KG1 (cell line): ENCODE measurements at regions not wholly inside any gene's neighbourhood (a gene's known extent, or its start where the extent isn't known, plus 50 kb on each side); places are given as distances from the start of the nearest gene placed in this dataset.

ENCODE experiments used
- DNase-seq: peaks from one replicate; lab custom pipeline; 2025; lab: John Stamatoyannopoulos, UW

DNA sequence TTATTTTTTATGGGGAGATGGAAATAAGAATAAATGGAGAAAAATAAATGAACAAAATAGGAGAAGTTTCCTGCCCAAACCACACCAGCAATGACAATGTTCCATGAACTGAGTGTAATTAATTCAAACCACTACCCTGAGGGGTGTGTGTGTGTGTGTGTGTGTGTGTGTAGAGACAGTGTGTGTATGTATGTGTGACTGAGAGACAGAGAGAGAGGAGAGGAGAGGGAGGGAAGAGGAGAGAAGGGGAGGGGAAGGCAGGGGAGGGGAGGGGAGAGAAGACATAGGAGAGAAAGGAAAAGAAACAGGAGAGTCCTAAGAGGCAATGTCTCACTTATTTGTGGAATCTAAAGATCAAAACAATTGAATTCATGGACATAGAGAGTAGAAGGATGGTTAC is 65.0 kb upstream of the POU2AF1 start:
- DNase-seq: no peak

DNA sequence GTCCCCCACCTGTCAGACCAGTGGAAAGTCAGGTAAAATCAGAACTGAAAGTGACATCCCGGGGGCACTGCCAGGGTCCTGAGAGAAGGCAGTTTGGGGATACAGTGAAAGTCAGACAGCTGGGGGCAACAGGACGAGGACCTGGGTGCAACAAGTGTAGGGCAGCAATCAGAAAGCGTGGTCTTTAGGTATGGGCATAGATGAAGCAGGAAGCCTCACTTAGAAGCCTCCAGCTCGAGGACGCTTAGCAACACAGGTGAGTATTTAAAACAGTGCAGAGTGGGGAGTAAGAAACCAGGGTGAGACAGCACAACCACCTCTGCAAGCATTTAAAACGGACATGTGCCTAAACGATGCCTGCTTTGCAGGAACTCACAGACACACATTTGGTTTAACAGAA is 64.6 kb upstream of the POU2AF1 start:
- no peak for DNase-seq

DNA sequence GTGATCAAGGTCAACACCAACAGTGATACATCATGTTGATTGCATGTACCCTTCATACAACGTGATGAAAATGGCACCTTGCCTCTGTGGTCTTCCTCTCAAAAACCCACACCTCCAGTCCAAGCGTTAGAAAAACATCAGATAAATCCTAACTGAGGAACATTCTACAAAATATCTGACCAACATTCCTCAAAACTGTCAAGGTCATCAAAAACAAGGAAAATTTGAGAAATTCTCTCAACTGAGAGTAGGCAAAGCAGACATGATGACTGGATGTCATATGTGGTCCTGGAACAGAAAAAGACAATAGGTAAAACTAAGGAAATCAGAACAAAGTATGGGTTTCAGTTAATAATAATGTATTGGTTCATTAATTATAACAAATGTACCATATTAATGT is 64.0 kb upstream of the POU2AF1 start:
- DNase-seq: no peak

GRCh38 chr11:111441443-111441842 is 62.4 kb upstream of the POU2AF1 start:
- DNase-seq: no peak

DNA sequence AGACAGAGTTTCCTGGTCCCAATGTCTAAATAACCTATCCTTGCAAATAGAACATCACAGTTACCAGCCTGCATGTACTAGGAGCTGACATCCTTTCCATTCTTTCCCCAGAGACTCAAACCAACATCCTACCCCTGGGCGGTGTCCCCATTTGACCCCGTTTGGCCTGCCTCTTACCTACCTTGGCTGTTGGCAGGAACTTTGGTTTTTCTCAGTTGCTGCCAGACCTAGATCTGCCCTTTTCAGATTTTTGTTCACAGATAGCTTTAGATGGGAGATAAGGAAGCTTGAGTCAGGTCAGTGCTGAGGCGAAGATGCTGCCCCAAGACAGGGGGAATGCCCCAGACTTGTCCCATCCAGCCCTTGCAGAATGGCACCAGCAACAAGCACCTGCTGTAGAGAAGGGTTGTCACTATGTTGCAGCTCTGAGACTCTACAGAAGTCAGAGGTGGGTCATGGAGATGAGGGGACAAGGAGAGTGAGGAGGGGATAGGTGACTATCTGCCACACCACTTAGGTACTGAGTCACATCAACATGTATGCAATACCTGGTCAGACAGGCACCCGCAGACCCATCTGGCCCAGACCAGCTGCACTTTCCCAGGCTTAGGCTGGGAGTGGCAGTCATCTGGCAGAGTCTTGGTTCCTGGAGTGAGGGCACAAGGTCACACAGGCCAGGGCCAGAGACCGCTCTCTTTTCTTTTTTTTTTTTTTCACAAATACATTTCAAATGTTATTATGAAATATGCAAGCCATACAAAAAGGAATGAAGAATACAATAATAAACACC is 61.5 kb upstream of the POU2AF1 start:
- DNase-seq: no peak

DNA sequence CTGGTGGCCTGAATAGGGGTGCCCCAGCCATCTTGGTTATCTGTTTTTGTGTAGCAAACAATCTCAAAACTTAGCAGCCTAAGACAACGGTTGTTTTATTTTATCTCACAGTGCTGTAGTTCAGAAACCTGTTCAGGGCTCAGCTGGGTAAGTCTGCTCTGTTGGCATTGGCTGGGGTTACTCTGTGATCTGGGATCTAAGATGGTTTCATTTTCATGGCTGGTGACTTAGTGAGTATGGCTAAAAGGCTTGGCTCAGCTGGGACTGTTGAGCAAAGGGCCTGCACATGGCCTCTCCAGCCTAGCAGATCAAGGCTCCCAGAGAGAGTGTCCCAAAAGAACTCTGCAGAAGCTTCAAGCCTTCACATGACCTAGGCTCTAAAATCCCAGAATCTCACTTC is 60.8 kb upstream of the POU2AF1 start:
- DNase-seq: no peak

DNA sequence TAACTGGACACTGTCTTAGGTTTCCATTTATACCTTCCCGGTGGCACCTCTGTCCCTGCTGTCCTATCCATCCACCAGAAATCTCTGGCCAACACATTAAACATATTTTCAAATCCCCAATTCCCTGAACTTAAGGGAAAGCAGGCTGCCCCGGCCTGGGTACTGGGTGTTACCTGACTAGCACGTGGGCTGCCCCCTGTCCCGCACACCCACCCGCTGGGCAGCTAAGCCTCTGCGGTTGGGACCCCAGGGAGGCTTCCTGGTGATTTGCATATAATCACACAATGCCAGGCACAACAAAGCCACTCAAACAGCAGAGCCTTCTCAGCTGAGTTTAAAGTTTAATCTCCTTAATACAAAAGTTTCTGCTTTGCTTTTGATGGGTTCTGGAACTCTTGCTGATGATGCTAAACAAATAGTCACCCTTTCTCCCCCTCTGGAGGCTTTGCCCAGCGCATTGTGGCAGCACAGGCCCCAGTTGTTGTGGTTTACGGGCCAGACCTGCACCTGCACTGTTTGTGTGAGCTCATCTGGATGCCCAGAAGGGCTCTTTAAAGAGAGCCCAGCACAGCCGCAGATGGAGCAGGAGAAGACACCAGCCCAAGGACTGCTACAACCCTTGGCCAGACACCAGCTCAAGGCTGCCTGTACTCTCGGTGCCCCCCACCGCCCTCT is 59.9 kb upstream of the POU2AF1 start:
- DNase-seq: no peak

DNA sequence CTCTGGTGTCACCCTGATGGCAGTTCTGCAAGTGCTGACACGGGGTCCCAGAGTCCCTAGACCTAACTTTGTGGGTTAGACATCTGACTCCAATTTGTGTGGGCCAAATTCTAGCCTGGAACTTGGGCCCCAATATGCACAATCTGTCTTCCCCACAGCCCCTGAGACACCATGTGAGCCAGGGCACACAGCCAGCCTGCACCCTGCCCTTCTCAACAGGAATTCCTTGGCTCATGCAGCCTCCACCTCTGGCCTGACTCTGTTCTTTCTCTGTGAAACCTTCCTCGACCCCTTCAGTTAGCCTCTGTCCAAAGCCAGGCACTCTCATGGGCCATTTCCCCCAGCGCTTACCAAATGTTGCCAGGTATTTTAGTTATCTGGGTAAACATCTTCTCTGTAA is 59.1 kb upstream of the POU2AF1 start:
- no peak for DNase-seq

DNA sequence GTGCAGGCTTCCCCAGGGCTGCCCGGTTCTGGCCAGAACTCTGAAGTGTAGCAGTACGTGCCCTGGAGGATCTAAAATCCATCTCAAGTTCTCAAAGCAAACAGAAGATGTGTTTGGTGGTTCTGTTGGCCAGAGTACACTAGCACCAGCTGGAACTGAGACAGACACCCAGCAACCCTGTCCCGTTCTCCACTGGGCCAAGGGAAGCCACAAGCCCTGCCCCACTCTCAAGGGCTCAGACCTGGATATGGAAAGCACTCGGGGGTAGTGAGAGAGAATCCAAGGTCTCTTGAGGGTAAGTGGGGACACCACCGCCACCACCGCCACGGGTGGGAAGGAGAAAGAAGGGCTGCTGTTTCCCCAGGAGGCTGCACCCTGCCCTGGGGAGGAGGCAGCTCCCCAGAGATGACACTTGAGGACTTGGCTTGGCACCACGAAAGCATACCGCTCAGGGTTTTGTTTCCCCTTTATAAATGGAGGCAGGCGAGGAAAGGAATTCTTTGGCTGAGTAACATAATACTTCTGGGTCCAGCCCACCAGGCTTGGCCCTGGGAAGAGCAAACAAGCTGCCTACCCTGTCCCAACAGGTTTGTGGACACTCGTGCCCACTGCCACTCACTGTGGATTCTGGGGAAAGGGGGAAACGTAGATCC is 56.1 kb upstream of the POU2AF1 start:
- no peak for DNase-seq

- peak; percentile 23 for DNase-seq
Observed at GRCh38 chr11:111429066-111429506, 50.0 kb upstream of the POU2AF1 start.
